ENCODE measurements at regions not wholly inside any gene's neighbourhood (a gene's known extent, or its start where the extent isn't known, plus 50 kb on each side); places are given as distances from the start of the nearest gene placed in this dataset.
A peak's percentile ranks its signal among the peaks of the same experiment; 100 is the strongest.

DNA sequence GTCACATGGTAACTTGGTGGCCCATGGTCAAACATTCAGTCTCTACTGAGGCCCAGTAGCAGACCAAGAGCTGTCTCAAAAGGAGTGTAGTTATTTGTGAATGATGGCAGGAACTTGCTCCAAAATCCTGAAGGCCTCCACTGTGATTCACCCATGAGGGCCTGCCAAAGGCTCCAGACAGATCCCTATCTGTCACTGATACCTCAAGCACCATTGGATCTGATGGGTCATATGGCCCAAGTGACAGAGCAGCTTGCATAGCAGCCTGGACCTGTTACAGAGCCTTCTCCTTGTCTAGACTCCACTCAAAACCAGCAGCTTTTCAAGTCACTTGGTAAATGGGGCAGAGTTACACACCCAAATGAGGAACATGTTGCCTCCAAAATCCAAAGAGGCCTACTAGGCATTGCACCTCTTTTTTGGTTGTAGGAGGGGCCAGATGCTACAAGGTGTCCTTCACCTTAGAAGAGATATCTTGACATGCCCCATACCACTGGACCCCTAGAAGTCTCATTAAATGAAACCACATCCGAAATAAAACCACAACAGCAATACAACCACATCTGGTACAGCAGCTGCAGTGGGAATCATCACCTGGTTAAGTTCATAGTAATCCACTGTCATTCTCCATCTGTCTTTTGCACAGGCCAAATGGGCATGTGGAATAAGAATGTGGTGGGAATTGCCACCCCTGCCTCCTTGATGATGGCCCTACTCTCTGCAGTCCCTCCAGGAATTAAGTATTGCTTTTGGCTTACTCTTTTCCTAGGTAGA, 150.4 kb upstream of the MAX start:
- no peak overlapping the region for H3K27ac ChIP-seq (ENCODE audit: low read depth, low read length)

DNA sequence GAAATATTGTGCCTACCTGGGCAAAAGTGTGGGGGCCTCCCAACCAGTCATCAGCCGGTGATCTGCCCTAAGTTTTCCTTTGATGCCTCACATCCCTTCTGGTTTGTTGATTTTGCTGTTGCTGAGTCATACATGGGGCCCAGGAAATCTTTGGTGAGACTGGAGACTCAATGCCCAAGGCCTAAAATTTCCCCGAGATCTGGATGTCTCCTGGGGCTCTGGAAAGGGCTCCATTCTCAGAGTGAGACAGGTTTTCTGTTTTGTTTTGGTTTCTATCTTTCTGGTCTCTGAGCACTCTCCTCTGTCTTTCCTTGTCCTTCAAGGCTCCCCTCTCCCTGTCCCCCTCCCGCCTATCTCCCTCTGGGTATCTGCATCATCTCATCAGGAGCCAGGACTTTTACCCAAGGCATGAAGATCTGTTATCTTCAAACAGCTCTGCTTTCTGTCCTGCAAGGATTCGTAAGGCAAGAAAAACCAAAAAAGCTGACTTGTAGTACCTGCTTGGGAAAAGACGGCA, 152.8 kb upstream of the MAX start:
- H3K27me3 ChIP-seq (ENCODE audit: control insufficient read depth, insufficient read depth, low read length): no peaks in the 10 kb centered on the region
- H3K9ac ChIP-seq (ENCODE audit: low read length): no peak overlapping the region
- H3K27ac ChIP-seq (ENCODE audit: low read depth, low read length): no peak overlapping the region; the same call in 1 of the 2 replicates
- H3K4me3 ChIP-seq (ENCODE audit: low read depth, low read length): no peak overlapping the region
- H3K9me3 ChIP-seq (ENCODE audit: control insufficient read depth, insufficient read depth, low read depth, low read length): peaks cover 16% of the 10 kb centered on the region
- no peaks in the 10 kb centered on the region for H3K36me3 ChIP-seq (ENCODE audit: control insufficient read depth, insufficient read depth, low read length)
- peaks cover 20% of the 10 kb centered on the region for H3K4me1 ChIP-seq (ENCODE audit: control insufficient read depth, insufficient read depth, low read length)

More for the DNA sequence above, 150.4 kb upstream of the MAX start:
- peaks cover 20% of the 10 kb centered on the region for H3K4me1 ChIP-seq (ENCODE audit: control insufficient read depth, insufficient read depth, low read length)
- H3K27me3 ChIP-seq (ENCODE audit: control insufficient read depth, insufficient read depth, low read length): no peaks in the 10 kb centered on the region
- no peak overlapping the region for H3K4me3 ChIP-seq (ENCODE audit: low read depth, low read length)
- no peak overlapping the region for H3K9ac ChIP-seq (ENCODE audit: low read length)
- H3K9me3 ChIP-seq (ENCODE audit: control insufficient read depth, insufficient read depth, low read depth, low read length): peaks cover 8% of the 10 kb centered on the region
- no peaks in the 10 kb centered on the region for H3K36me3 ChIP-seq (ENCODE audit: control insufficient read depth, insufficient read depth, low read length)

DNA sequence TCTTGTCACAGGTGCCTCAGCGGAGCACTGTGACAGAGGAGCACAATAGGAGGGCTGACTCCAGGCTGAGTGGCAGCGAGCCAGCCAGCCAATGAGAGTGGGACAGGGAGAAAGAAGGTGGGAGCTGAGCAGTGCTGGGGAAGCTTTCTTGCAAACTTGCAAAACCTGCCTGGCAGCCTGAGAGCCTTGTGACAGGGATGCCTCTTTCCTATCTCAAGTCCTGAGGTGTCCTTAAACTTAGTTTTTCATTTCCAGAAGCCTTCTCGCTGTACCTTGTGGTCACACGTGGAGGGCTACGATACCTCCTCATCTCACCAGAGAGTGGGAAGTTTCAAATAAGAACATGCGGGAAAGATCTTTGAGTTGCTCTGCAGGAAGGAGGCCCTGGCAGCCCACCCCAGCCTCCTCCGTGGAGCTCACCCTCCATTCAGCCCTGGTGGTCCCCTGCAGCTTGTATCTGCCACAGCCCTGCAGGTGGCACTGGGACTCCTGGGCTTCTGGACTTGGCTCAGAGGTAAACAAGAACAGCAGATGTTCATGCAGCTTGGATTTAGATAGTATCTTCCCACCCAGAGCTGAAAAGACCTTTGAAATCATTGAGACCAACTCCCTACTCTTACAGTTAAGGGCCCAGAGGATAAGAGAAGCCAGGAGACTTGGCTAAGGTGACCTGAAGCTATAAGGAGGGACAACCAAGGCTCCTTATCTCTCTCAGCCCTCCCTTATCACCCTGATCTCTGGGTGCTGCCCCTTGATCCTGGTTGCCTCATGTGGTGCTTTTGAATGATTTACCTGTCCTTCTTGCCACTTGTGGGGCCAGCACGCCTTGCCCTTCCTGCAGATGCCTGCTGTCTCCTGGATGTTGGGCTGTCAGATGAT, 153.5 kb upstream of the MAX start:
- Histone ChIP-seq H3K4me1 (ENCODE audit: control insufficient read depth, insufficient read depth, low read length) (peaks cover 20% of the 10 kb centered on the region), H3K9ac (ENCODE audit: low read length) (peak overlapping the region; percentile 11), H3K27ac (ENCODE audit: low read depth, low read length) (no peak overlapping the region), H3K9me3 (ENCODE audit: control insufficient read depth, insufficient read depth, low read depth, low read length) (peaks cover 16% of the 10 kb centered on the region), H3K4me3 (ENCODE audit: low read depth, low read length) (no peak overlapping the region), H3K36me3 (ENCODE audit: control insufficient read depth, insufficient read depth, low read length) (no peaks in the 10 kb centered on the region), H3K27me3 (ENCODE audit: control insufficient read depth, insufficient read depth, low read length) (no peaks in the 10 kb centered on the region)

DNA sequence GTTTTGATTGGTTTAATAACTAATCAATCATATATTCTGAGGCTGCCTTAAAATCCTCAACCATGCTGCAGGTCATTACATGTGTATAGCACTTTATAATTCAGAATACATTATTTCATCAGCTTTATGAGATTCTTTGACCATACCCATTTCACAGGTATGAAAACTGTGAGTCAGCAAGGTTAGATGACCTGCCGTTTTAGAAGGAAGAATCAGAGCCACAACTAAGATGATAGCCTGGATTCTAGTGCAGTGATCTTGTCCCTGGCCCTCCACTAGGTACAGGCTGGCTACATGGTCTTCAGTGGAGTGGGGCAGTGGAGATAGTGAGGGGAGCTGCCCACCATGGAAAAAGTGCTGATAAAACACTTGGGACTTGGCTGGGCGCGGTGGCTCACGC, 154.4 kb upstream of the MAX start:
- no peak overlapping the region for H3K27ac ChIP-seq (ENCODE audit: low read depth, low read length)

DNA sequence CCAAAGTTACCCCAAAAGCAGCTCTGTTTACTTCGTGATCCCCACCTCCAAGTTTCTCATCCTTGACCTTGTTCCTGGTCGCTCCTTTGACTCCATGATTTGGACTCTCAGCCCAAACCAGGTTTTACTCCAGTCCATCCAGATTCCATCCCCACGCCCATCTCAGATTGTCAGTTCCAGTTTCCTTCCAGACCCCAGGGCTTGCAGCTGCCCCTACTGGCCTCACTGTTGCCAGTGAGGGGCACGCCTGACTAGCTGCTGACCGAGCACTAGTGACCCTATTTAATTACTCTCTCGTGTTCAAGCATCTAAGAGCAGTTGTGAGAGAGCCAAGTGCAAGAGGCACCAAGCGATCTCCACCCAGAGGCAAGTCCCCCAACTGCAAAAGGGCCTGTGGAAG, 155.1 kb upstream of the FUT8 start:
- H3K36me3 ChIP-seq (ENCODE audit: control insufficient read depth, insufficient read depth, low read length): no peaks in the 10 kb centered on the region
- no peaks in the 10 kb centered on the region for H3K27me3 ChIP-seq (ENCODE audit: control insufficient read depth, insufficient read depth, low read length)
- no peak overlapping the region for H3K4me3 ChIP-seq (ENCODE audit: low read depth, low read length)
- H3K4me1 ChIP-seq (ENCODE audit: control insufficient read depth, insufficient read depth, low read length): peaks cover 20% of the 10 kb centered on the region
- H3K9me3 ChIP-seq (ENCODE audit: control insufficient read depth, insufficient read depth, low read depth, low read length): peaks cover 8% of the 10 kb centered on the region; the same call in 1 of the 2 replicates
- H3K9ac ChIP-seq (ENCODE audit: low read length): no peak overlapping the region
- no peak overlapping the region for H3K27ac ChIP-seq (ENCODE audit: low read depth, low read length)

More for the DNA sequence above, 154.4 kb upstream of the MAX start:
- Histone ChIP-seq H3K36me3 (ENCODE audit: control insufficient read depth, insufficient read depth, low read length) (no peaks in the 10 kb centered on the region), H3K9ac (ENCODE audit: low read length) (no peak overlapping the region), H3K4me1 (ENCODE audit: control insufficient read depth, insufficient read depth, low read length) (peaks cover 20% of the 10 kb centered on the region), H3K9me3 (ENCODE audit: control insufficient read depth, insufficient read depth, low read depth, low read length) (peaks cover 14% of the 10 kb centered on the region), H3K27me3 (ENCODE audit: control insufficient read depth, insufficient read depth, low read length) (no peaks in the 10 kb centered on the region), H3K4me3 (ENCODE audit: low read depth, low read length) (no peak overlapping the region)

DNA sequence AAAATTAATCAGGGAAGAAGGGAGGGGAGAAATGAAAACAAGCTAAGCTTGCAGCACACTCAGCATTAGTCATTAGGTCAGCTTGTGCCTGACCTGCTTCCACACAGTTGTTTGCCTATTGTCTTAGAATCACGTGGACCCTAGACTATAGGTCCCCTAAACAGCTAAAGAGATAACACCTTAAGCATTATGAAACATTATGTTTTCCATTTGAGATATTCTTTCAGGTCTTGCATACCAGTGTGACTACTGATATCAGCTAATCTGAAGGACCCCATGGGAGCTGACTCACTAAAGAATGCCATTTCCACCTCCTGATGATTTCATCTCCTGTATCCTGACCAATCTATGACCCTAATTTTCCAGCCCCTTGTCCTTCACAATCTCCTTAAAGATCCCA, 154.1 kb upstream of the FUT8 start:
- Histone ChIP-seq H3K9ac (ENCODE audit: low read length) (no peak overlapping the region), H3K27me3 (ENCODE audit: control insufficient read depth, insufficient read depth, low read length) (no peaks in the 10 kb centered on the region), H3K4me1 (ENCODE audit: control insufficient read depth, insufficient read depth, low read length) (peaks cover 20% of the 10 kb centered on the region), H3K4me3 (ENCODE audit: low read depth, low read length) (no peak overlapping the region), H3K36me3 (ENCODE audit: control insufficient read depth, insufficient read depth, low read length) (no peaks in the 10 kb centered on the region), H3K9me3 (ENCODE audit: control insufficient read depth, insufficient read depth, low read depth, low read length) (peaks cover 8% of the 10 kb centered on the region; the same call in 1 of the 2 replicates), H3K27ac (ENCODE audit: low read depth, low read length) (no peak overlapping the region)

DNA sequence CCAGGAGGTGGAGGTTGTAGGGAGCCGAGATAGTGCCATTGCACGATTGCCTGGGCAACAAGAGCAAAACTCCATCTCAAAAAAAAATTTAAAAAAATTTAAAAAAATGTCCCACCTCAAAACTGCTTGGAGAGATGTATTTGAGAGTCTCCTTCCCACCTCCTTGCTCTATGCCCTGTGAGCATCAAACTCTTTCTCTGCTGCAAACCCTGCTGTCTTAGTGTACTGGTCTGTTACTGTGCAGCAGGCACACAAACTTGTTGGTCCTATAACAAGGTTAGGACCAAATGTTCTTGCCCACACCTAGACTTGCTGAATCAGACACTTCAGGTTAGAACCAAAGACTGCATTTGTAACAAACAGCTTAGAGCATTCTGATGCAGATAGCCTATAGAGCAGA, 153.5 kb upstream of the FUT8 start:
- Histone ChIP-seq H3K4me1 (ENCODE audit: control insufficient read depth, insufficient read depth, low read length) (peaks cover 20% of the 10 kb centered on the region), H3K9me3 (ENCODE audit: control insufficient read depth, insufficient read depth, low read depth, low read length) (peaks cover 8% of the 10 kb centered on the region; the same call in 1 of the 2 replicates), H3K4me3 (ENCODE audit: low read depth, low read length) (no peak overlapping the region), H3K9ac (ENCODE audit: low read length) (no peak overlapping the region), H3K27ac (ENCODE audit: low read depth, low read length) (no peak overlapping the region), H3K27me3 (ENCODE audit: control insufficient read depth, insufficient read depth, low read length) (no peaks in the 10 kb centered on the region), H3K36me3 (ENCODE audit: control insufficient read depth, insufficient read depth, low read length) (no peaks in the 10 kb centered on the region)

DNA sequence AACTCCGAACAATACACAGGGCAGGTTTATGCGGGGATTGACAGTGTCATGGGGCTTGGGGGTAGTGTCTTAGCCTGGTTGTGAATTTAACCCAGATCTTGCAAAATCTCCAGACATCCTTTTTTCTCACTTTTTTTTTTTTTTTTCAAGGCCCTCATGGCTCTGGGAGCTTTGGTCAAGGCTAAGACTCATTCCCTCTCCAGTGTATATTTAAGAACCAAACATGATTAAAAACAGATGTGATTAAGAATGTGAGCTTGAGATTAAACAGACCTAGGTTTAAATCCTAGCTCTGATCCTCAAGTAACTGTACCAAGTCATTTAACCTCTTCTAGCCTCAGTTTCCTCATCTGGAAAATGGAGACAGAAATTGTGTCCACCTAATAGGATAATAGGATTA, 151.7 kb upstream of the FUT8 start:
- Histone ChIP-seq H3K4me1 (ENCODE audit: control insufficient read depth, insufficient read depth, low read length) (peaks cover 8% of the 10 kb centered on the region), H3K4me3 (ENCODE audit: low read depth, low read length) (no peak overlapping the region), H3K27ac (ENCODE audit: low read depth, low read length) (no peak overlapping the region), H3K9ac (ENCODE audit: low read length) (no peak overlapping the region), H3K9me3 (ENCODE audit: control insufficient read depth, insufficient read depth, low read depth, low read length) (peaks cover 8% of the 10 kb centered on the region; the same call in 1 of the 2 replicates), H3K36me3 (ENCODE audit: control insufficient read depth, insufficient read depth, low read length) (no peaks in the 10 kb centered on the region), H3K27me3 (ENCODE audit: control insufficient read depth, insufficient read depth, low read length) (no peaks in the 10 kb centered on the region)

DNA sequence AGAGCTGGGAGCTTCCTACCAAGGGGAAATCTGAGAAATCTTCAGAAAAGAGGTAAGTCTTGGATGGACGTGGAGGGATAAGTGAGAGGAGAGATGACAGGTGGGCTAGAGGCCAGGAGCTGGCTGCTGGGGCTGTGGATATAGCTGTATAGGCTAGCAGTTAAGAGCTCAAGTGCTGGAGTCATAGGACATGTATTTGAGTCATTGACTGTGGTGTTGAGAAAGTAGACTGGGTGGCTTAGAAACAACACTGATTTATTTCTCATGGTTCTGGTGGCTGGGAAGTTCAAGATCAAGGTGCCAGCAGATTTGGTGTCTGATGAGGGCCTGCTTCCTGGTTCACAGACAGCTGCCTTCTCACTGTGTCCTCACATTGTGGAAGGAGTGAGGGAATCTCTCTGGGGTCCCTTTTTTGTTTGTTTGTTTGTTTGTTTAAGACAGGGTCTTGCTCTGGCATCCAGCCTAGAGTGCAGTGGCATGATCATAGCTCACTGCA, 151.1 kb upstream of the FUT8 start:
- Histone ChIP-seq H3K4me1 (ENCODE audit: control insufficient read depth, insufficient read depth, low read length) (peaks cover 2% of the 10 kb centered on the region; the same call in 1 of the 2 replicates), H3K9ac (ENCODE audit: low read length) (no peak overlapping the region), H3K9me3 (ENCODE audit: control insufficient read depth, insufficient read depth, low read depth, low read length) (peaks cover 8% of the 10 kb centered on the region; the same call in 1 of the 2 replicates), H3K4me3 (ENCODE audit: low read depth, low read length) (no peak overlapping the region), H3K27ac (ENCODE audit: low read depth, low read length) (no peak overlapping the region), H3K36me3 (ENCODE audit: control insufficient read depth, insufficient read depth, low read length) (no peaks in the 10 kb centered on the region), H3K27me3 (ENCODE audit: control insufficient read depth, insufficient read depth, low read length) (no peaks in the 10 kb centered on the region)

DNA sequence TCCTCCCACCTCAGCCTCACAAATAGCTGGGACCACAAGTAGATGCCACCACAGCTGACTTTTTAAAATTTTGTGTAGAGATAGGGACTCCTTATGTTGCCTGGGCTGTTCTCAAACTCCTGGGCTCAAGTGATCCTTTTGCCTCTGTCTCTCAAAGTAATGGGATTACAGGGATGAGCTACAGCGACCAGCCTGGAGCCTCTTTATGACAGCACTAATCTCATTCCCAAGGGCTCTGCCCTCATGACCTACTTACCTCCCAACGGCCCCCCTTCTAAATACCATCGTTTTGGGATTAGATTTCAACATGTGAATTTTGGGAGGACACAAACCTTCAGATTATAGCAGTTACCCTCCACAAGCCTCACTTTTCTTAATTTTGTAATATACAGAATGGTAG, 150.6 kb upstream of the FUT8 start:
- no peak overlapping the region for H3K4me3 ChIP-seq (ENCODE audit: low read depth, low read length)
- H3K27me3 ChIP-seq (ENCODE audit: control insufficient read depth, insufficient read depth, low read length): no peaks in the 10 kb centered on the region
- no peaks in the 10 kb centered on the region for H3K36me3 ChIP-seq (ENCODE audit: control insufficient read depth, insufficient read depth, low read length)
- peaks cover 8% of the 10 kb centered on the region; the same call in 1 of the 2 replicates for H3K9me3 ChIP-seq (ENCODE audit: control insufficient read depth, insufficient read depth, low read depth, low read length)
- no peaks in the 10 kb centered on the region for H3K4me1 ChIP-seq (ENCODE audit: control insufficient read depth, insufficient read depth, low read length)
- H3K9ac ChIP-seq (ENCODE audit: low read length): no peak overlapping the region
- no peak overlapping the region for H3K27ac ChIP-seq (ENCODE audit: low read depth, low read length)

Data from HUES6 (cell line).